GM18508 (cell line): ENCODE measurements at regions not wholly inside any gene's neighbourhood (a gene's known extent, or its start where the extent isn't known, plus 50 kb on each side); places are given as distances from the start of the nearest gene placed in this dataset.

Source experiments
- ATAC-seq: cut with Tn5 transposase; IDR thresholded peaks from one replicate; pipeline ENCODE4 v1.9.1; 2021; ENCODE audit warnings: moderate number of reproducible peaks; ENCODE audit not compliant: insufficient read depth, unreplicated experiment

DNA sequence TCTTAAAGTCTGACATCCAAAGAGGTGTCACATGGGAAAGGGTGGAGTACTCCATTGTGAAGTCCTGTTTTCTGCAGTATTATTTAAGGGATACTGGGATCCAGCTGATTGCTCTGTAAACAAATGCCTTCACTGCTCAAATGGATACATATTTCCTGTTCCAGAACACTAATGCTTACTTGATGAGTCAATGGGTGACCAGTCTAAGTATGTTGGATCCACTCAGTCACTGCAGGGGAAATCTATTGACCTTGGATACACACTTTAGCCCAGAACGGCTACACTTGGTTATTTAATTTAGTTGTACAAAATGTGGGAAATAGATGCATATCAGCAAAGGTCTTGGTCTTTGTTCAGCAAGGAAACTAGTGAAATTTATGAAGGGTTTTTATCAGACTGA lies 261.4 kb downstream of the MAP2K4 start:
- ATAC-seq: no peak

DNA sequence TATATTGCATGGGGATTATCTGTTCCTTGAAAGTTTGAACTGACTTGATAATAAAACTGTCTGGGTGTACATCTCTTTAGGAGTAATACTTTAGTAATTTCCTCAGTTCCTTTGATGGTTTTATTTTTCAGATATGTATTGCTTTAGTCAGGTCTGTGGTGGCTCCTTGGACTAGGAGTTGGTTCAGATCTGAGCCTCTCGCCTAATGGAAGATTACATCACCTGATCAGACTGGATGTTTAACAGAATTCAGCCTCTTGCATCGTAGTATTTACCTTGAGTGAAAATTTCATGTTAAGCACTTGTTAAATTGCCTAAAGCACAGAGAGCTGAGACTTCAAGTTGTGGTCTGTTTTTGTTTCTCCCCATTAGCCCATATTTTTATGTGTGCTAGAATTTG lies 267.3 kb downstream of the MAP2K4 start:
- ATAC-seq: no peak

DNA sequence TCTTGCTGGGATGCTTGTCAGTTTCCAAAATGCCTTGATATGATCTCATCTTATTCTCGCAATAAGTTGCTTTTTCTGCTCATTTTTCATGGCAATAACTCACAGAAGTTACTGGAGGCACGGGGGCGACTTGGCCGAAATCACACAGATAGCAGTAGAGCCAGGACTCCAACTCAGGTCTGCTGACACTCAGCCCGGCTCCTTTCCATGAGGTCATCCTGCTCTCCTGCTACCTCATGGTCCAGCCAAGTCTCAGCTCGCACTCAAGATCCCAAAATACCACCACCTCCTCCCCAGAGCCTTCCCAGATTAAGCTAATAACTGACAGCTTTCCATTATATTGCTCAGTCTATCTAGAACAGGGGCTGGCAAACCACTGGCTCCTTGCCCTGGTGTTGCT lies 269.5 kb downstream of the MAP2K4 start:
- ATAC-seq: no peak

DNA sequence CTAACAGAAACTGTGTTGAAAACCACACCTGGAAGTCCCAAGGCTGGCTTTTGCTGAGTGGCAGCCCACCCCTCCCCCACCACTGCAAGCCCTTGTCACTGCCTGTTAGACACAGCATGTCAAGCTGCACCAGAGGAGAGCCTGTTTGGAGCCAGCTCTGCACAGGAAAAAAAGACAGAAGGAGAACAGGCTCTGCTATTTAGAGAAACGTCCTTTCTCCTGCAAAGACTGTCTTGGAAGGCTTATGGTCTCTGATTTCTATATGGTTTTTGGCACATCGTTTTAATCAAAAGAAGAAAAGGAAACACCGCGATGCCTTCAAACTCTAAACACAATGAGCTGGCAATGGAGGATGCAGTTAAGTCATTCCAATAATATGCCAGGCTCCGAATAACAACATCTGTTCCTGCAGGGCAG lies 275.5 kb downstream of the MAP2K4 start:
- no peak for ATAC-seq

DNA sequence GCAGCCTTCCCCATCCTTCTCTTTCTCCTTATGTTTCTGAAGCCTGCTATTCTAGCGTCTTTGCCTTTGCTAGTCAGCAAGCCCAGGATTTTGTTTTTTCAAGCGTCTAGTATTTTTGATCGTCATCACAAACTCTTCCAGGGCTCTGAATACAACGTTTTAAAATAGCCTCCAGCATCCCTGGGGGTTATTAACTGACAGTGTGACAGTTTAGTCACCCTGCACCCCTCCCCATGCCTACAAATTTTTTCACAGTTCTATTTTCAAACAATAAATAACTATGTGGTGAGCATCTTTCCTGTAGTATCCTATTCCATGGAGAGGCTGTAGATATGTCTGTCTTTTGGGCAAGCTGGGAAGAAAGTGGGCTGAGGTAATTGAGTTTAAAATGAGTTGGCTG lies 280.9 kb downstream of the MAP2K4 start:
- no peak for ATAC-seq

DNA sequence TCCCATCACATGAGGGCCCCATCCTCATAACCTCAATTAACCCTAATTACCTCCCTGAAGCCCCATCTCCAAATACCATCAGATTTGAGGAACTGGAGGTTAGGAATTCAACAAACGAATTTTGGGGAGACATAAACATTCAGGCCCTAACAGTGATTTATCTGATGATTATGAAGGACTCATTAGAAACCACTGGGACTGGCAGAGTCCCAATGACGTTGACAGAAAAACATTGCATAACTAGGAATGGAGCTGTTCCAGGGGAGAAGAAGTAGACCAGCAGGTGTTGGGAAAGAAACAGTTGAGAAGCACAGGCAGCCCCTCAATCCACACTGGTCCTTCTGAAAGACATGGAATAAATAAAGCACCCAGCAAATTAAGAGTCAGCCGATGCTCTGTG lies 282.0 kb downstream of the MAP2K4 start:
- no peak for ATAC-seq

DNA sequence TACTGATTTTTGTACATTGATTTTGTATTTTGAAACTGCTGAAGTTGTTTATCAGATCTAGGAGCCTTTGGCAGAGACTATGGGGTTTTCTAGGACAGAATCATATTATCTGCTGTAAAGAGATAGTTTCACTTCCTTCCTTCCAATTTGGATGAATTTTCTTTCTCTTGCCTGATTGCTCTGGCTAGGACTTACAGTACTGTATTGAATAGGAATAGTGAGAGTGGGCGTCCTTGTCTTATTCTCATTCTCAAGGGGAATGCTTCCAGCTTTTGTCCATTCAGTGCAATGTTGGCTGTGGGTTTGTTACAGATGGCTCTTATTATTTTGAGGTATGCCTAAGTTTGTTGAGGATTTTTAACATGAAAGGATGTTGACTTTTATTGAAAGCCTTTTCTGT lies 290.1 kb downstream of the MAP2K4 start:
- no peak for ATAC-seq

DNA sequence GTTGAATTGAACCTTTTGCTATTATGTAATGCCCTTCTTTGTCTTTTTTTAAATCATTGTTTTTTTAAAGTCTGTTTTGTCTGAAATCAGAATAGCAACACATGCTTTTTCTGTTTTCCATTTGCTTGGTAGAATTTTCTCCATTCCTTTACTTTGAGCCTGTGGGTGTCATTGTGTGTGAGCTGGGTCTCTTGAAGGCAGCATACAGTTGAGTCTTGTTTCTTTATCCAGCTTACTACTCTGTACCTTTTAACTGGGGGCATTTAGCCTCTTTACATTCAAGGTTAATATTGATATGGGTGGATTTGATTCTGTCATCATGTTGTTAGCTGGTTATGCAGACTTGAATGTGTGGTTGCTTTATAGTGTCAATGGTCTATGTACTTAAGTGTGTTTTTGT lies 292.0 kb downstream of the MAP2K4 start:
- no peak for ATAC-seq

DNA sequence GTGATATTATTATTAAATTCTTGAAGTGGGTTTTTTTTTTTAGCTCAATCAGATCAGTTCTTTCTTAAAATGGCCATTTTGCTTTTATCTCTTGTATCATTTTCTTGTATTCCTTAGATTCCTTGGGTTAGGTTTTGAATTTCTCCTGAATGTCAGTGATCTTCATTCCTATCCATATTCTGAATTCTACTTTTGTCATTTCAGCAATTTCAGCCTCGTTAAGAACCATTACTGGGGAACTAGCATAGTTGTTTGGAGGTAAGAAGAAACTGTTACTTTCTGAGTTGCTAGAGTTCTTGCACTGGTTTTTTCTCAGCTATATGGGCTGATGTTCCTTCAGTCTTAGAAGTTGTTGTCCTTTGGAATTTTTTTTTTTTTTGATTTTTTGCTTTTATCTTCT lies 293.1 kb downstream of the MAP2K4 start:
- no peak for ATAC-seq

DNA sequence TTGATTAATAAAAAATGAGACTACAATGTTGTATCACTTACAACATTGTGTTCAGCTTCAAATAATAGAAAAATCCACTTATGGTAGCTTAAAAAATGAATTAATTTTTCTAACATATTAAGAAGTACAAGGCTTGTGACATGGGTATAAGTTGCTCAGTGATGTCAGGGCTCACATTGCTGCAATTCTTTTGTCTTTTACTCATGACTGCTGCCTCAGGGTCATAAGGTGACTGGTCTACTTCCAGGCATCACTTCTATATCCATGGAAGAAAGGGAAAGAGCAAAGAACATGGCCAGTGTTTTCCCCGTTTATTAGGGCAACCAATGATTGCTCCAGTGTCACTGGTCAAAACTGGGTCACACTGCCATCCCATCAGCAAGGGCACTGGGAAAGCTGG lies 295.3 kb downstream of the MAP2K4 start:
- no peak for ATAC-seq

DNA sequence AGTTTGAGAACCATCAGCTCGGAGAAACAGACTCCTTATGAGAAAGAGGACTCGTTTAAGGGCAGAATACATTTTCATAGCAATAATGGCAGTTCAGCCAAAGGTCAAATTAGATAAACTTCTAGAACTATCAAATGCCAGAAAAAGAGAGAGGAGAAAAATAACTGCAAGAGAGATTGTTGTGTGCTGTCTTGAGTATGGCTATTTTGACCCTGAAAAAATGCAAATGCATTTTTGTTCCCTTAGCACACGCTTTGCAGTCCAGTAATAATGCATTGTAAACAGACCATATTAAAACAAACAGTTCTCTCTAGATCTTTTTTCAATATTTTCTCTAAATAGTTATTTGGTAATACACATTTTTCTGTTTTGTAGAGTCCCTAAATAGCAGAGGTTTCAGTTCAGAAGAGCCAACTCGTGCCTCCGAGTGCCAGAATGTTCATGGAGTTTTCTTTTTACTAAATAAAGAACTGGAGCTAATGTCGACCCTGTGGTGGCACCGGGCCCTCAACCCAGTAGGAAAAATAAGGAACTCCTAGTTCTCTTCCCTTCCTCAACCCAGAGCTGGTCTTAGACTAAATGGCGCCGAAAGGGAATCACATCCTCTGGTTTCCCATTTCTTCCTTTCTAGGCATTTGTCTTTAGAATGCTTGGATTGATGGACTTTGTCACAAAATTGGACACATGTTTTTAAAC lies 298.0 kb downstream of the MAP2K4 start:
- no peak for ATAC-seq

DNA sequence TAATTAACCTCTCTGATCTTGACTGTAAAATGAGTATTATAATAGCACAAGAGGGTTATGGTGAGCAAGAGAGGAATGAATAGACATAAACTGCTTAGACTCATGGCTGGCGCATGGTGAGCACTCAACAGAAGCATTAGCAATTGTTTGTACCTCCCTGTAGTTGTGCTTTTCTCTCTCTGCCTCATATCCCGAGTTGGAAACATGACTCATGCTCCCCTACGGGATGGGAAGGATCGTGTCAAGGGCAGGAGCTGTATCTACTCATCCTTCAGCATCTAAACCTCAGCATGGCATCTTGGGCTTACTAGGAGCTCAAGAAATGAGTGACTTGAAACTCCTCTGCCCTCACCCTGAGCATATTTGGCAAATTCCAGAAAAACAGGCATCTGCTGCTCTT lies 299.6 kb downstream of the MAP2K4 start:
- no peak for ATAC-seq

DNA sequence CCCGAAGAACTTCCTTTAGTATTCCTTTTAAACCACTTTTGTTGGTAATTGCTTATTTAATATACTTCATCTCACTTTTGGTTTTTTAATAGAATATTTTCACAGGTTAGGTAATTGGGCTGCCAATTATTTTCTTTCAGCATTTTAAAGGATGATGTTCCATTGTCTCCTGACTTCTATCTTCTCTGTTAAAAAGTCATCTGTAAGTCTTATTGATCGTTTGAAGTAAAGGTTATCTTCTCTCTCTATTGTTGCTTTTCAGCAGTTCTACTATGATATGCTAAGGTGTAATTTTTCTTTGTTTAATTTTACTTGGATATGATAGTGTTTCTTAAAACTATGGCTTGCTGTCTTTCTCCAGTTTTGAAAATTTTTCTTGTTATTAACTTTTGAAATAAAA lies 307.5 kb downstream of the MAP2K4 start:
- ATAC-seq: no peak

DNA sequence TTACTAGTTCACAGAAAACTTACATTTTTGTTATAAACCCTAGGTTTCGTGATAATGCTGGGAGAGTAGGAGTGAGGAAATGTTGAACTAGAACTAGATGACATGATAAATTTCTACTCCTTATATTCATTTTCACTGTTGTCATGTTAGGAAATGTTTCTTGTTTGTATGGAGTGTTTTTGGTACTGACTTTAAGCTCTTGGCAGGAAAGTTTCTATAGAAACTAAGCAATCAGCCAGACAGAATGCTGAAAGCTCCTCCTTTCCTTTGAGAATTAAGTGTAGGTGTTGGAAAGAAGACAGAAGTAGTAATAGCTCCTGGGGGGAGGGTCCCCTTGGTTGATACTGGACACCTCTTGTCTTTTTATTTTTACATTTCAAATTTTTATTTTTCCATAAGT lies 309.8 kb downstream of the MAP2K4 start:
- no peak for ATAC-seq

DNA sequence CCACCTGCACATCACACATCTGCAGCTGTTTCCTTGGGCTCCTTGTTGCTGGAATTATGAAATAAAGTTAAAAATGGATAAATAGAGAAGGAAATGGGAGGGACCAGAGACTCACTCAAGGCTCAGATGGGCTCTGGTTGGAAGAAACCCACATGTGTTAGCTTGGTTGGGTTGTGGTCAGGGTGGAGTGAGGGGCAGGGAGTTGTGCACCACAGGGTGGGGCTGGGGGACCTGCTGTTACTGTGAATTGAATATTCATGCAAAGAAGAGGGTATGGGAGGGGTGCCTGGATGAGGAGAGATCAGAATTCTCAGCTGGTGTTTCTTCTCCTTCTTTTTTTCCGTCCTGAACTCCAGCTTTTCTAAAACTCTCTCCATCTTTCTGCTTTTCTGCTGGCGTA lies 320.7 kb downstream of the MAP2K4 start:
- ATAC-seq: no peak

DNA sequence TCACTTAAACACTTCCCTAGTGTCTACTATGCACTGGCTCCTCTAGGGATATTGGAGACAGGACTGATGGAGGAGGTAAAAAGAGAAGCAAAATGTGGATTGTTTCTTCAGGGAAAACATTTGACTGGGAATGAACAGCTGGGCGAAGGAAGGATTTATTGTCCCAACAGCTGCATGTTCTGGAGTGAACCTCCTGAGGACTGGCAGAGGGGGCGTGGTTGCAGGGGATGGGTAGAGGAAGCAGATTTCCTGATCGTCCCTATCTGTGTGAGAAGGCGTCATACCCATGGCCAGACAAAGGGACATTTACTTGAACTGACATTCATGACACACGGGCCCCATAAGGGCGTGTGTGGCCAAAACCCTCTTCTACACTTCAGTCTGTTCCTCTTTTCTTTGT lies 321.5 kb downstream of the MAP2K4 start:
- no peak for ATAC-seq

DNA sequence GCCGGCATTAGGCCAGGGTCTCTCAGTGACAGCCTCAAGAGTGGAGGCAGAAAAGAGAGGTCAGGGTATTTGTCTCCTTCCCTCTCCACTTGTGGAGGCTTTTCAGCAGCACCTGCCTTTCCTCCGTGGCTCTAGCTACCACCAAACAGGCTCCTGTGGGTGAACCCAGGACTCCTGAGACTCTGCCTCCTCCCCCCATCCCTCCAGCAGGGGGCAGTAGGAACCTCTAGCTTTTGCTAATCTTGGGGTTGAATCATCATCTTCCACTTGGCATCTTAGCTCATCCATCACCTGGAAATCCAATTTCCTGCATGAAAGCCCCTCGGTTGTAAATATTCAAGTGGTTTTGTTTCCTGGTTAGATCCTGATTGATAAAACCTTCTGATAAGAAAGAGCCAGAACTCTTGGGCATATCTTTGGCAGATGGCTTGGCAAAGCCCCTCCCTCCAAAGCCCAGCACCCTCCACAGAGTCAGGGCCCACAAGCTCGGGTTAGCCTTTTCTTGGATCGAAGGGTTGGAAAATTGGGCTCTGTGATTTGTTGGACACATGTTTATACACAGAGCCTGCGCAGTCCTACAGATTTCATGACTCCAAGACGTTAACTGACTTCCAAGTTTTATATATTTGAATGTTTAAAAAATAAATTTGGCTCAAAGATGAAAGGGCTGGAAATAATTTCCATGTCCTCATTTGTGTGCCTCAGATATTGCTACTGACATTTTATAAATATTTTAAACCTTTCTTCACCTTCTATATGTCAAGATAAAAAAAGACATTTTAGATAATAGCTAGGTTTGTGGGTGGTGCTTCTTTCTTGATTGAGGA lies 322.1 kb downstream of the MAP2K4 start:
- ATAC-seq: no peak

DNA sequence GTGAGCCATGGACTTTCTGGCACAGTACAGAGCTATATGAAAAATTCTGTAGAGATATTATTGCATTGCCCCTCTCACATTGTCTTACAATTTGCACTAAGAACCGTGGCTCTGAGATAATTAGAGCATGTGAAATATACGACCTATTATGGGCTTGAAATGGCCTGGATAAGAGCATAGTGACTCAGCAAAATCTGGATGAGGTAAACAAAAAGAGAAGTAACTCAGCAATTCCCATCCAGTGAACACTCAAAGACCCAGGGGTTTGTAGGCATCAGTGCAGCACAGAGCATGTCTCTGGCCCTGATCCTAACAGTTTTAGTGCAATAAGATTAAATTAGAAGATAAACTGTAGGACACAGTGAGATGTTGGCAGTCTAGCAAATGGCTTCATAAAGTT lies 317.2 kb upstream of the MYOCD start:
- ATAC-seq: no peak

DNA sequence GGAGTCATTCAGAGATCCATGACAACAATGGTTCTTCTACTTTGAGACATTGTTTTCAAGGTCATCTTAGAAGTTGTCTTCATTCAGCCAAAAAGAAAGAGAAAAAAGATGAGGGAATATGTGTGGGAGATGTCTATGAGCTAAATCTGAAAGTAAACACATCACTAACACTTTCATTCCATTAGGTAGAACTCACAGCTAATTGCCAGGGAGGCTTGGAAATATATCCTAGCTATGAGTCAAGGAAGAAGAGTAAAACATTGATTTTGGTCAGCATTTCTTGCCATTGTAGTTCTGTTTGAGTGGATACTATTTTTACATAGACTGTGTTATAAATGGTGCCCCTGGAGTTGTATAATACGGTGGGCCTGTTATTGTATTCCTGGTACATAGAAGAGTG lies 316.4 kb upstream of the MYOCD start:
- ATAC-seq: no peak

DNA sequence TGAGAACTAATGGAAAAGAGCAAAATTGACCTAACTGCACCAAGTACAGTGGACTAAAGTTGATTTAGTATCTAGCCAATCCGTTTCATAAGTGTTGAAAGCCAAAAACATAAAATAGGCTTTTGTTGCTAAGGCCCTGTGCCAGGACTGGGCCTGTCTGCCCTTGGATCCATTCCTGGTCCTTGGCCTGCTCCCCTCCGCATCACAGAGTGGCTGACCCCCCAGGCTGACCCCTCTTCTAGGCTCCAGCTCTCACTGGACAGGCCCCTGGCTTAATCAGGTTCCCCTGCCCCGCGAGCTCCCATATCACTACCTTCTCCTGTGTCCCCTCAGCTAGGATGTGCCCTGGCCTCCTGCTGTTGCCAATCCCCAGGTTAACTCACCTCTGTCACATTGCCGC lies 313.6 kb upstream of the MYOCD start:
- no peak for ATAC-seq

DNA sequence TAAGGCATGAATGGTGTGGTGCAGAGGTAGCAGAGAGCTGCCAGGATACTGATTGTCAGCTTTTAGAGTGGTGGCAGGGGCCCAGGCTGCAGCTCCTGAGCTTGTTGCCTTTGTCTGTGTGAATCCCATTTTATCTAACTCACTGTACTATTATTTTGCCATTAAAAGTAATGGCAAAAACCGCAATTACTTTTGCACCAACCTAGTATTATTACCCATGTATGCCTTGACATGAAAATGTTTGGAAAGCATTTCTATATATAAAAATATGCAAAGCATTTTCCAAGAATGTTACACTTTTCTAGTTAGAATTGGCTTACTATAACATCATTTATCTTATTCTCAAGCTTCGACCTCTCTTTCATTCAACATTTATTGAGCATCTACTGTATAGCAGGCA lies 308.1 kb upstream of the MYOCD start:
- ATAC-seq: no peak

DNA sequence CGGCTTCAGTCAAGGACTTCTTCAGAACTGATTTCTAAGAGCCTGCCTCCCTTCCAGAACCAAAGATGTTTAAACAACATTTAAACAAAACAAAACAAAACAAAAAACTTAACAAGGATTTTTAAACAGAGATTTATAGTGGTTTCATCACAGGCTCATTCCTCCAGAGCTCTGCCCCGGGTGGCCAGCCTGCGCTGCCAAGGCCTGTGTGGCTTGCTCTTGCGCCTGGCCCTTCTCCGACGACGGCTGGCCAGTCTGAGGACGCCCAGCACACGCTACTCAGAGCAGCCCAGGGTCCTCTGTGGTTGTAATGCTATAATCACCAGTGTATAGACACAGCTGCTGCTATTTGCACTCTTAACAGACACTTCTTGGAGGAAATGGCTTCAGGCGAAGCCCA lies 307.2 kb upstream of the MYOCD start:
- no peak for ATAC-seq
